ENCODE measurements at regions not wholly inside any gene's neighbourhood (a gene's known extent, or its start where the extent isn't known, plus 50 kb on each side); places are given as distances from the start of the nearest gene placed in this dataset.

DNA sequence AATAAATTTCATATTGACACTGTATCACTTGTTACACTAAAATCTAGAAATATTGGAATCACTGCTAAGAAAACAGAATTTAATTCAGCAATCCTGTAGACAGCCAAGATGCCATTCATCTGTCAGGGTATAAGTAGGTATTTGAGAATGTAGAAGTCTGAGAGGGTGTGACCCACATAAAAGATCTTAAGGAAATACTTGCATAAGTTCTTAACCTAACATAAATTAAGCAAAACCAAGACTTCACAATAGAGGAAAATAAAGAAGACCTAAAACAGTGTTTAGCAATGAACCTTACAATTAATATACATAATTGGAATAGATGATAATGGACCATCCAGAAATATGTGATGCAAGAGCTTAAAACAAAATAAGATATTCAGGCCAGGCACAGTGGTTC lies 636.2 kb downstream of the TBC1D4 start (continued):
- TF ChIP-seq POLR2AphosphoS5 (IDR thresholded peaks at IDR 0.05; ENCODE audit: low read depth, low read length) (no peak), GATA2 (CRISPR knock-in tag; IDR thresholded peaks at IDR 0.05) (no peak), YY1 (IDR thresholded peaks at IDR 0.05; ENCODE audit: low read depth) (no peak), FOXJ3 (CRISPR knock-in tag; IDR thresholded peaks at IDR 0.05) (no peak), EZH2phosphoT487 (IDR thresholded peaks at IDR 0.05; ENCODE audit: borderline replicate concordance, low read depth) (no peak), CHD2 (IDR thresholded peaks at IDR 0.05; ENCODE audit: low read length, partially characterized antibody) (no peak)

DNA sequence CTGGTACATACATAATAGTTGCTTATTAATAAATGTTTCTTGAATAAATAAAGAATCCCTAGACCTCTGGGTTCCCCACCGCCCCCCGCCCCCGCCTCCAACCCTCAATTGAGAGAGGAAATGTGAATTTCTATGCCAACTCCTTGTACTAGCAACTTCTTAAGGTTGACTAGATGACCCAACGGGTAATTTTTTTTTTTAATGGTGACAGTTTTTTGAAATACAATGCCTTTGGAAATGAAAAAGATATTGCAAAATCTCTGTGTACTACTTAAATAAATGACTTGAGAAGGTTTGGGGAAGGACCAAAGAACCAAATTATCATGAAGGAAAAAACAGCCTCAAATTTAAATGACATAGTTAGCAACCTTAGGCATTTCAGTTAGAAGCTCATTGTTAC lies 640.3 kb downstream of the TBC1D4 start:
- no peak overlapping the region for H3K27ac ChIP-seq (ENCODE audit: low read depth in 2 of 2, low read length in 1 of 2)
- H4K20me1 ChIP-seq (ENCODE audit: insufficient read depth): no peaks in the 10 kb centered on the region
- ChIA-PET POLR2A (no interaction called here), CTCF (interaction anchor here (1.0 kb wide), 1 partner anchor 56 kb away, joined by 3 read pairs; no protein-coding TSS in a partner anchor)
- no peak overlapping the region for H3K4me2 ChIP-seq
- 49% methylated on average over 4 of the region's 4 CpGs for WGBS (ENCODE audit: low lambda C conversion rate)
- no peaks in the 10 kb centered on the region for H3K9me2 ChIP-seq
- no peaks in the 10 kb centered on the region for H3K27me3 ChIP-seq (ENCODE audit: insufficient read depth)
- H3K4me3 ChIP-seq (ENCODE audit: low read depth in 2 of 2, low read length in 1 of 2): no peak overlapping the region
- no peak overlapping the region for H3K9ac ChIP-seq
- no peak overlapping the region for H2AFZ ChIP-seq (ENCODE audit: low read depth)
- H3K36me3 ChIP-seq (replicated peaks in 1 of 2; ENCODE audit: control insufficient read depth in 1 of 2, insufficient read depth in 2 of 2, low read length in 1 of 2): no peaks in the 10 kb centered on the region
- H3K9me3 ChIP-seq: no peaks in the 10 kb centered on the region
- TF ChIP-seq CHD2 (IDR thresholded peaks at IDR 0.05; ENCODE audit: low read length, partially characterized antibody): no peak
- no peak for TF ChIP-seq NFIC (IDR thresholded peaks at IDR 0.05; ENCODE audit: borderline replicate concordance)
- no peak for TF ChIP-seq RAD21 (IDR thresholded peaks at IDR 0.05; ENCODE audit: low read length)
- DNase-seq: no peak
- no peaks in the 10 kb centered on the region for H3F3A ChIP-seq (replicated peaks; ENCODE audit: insufficient read depth)
- no peaks in the 10 kb centered on the region for H3K79me2 ChIP-seq (ENCODE audit: insufficient read depth)
- no peaks in the 10 kb centered on the region for H3K4me1 ChIP-seq (ENCODE audit: control insufficient read depth in 1 of 2, insufficient read depth in 2 of 2, low read depth in 1 of 2, low read length in 1 of 2)

DNA sequence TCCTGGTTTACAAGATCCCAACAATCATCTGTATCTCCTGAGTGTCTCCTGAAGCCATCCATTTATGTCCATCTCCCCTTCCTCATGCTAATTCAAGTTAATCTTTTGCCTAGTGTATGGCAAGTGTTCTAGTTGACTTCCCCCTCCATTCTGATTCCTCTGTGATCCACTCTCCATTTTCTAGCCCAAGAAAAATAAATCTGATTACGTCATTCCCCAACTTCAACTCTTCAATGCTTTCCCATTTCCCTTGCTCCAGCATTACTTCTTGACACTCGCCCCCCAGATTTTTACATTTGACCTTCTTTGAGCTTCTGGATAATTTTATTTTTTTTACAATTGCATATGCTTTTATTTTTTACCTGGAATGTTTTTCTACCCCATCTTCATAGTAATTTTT lies 640.8 kb downstream of the TBC1D4 start:
- H3K4me3 ChIP-seq (ENCODE audit: low read depth in 2 of 2, low read length in 1 of 2): no peak overlapping the region
- no peak for DNase-seq
- no peaks in the 10 kb centered on the region for H3F3A ChIP-seq (replicated peaks; ENCODE audit: insufficient read depth)
- H3K9me3 ChIP-seq: no peaks in the 10 kb centered on the region
- H3K4me1 ChIP-seq (ENCODE audit: control insufficient read depth in 1 of 2, insufficient read depth in 2 of 2, low read depth in 1 of 2, low read length in 1 of 2): no peaks in the 10 kb centered on the region
- TF ChIP-seq, protein P1, sequence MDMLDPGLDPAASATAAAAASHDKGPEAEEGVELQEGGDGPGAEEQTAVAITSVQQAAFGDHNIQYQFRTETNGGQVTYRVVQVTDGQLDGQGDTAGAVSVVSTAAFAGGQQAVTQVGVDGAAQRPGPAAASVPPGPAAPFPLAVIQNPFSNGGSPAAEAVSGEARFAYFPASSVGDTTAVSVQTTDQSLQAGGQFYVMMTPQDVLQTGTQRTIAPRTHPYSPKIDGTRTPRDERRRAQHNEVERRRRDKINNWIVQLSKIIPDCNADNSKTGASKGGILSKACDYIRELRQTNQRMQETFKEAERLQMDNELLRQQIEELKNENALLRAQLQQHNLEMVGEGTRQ (IDR thresholded peaks at IDR 0.05; ENCODE audit: borderline replicate concordance, low read depth, low read length): no peak
- TF ChIP-seq TAF1 (IDR thresholded peaks at IDR 0.05; ENCODE audit: borderline replicate concordance, low read depth, low read length) (no peak), MXI1 (IDR thresholded peaks at IDR 0.05; ENCODE audit: low read depth, low read length) (no peak), TCF12 (IDR thresholded peaks at IDR 0.05) (no peak), RXRA (IDR thresholded peaks at IDR 0.05; ENCODE audit: borderline replicate concordance, low read depth) (no peak), TEAD4 (IDR thresholded peaks at IDR 0.05; ENCODE audit: borderline replicate concordance, insufficient read depth) (no peak), EZH2phosphoT487 (IDR thresholded peaks at IDR 0.05; ENCODE audit: borderline replicate concordance, low read depth) (no peak), NRF1 (IDR thresholded peaks at IDR 0.05; ENCODE audit: low read depth, low read length) (no peak), ELF1 (IDR thresholded peaks at IDR 0.05) (no peak), EP300 (IDR thresholded peaks at IDR 0.05; ENCODE audit: borderline replicate concordance in 1 of 2, low read depth in 1 of 2, low read length in 1 of 2) (no peak), RAD21 (IDR thresholded peaks at IDR 0.05; ENCODE audit: low read length) (no peak)
- TF ChIP-seq, protein P2, sequence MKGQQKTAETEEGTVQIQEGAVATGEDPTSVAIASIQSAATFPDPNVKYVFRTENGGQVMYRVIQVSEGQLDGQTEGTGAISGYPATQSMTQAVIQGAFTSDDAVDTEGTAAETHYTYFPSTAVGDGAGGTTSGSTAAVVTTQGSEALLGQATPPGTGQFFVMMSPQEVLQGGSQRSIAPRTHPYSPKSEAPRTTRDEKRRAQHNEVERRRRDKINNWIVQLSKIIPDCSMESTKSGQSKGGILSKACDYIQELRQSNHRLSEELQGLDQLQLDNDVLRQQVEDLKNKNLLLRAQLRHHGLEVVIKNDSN (IDR thresholded peaks at IDR 0.05; ENCODE audit: borderline replicate concordance, low read depth): no peak
- H3K9ac ChIP-seq: no peak overlapping the region
- H4K20me1 ChIP-seq (ENCODE audit: insufficient read depth): no peaks in the 10 kb centered on the region
- no peak overlapping the region for H3K4me2 ChIP-seq
- POLR2A ChIA-PET: no interaction called here
- H3K79me2 ChIP-seq (ENCODE audit: insufficient read depth): no peaks in the 10 kb centered on the region
- 50% methylated on average over 2 of the region's 2 CpGs for WGBS (ENCODE audit: low lambda C conversion rate)
- H3K27ac ChIP-seq (ENCODE audit: low read depth in 2 of 2, low read length in 1 of 2): no peak overlapping the region
- CTCF ChIA-PET: interaction anchor here (1.0 kb wide), 1 partner anchor 56 kb away, joined by 3 read pairs; no protein-coding TSS in a partner anchor
- H2AFZ ChIP-seq (ENCODE audit: low read depth): no peak overlapping the region
- no peaks in the 10 kb centered on the region for H3K36me3 ChIP-seq (replicated peaks in 1 of 2; ENCODE audit: control insufficient read depth in 1 of 2, insufficient read depth in 2 of 2, low read length in 1 of 2)
- H3K27me3 ChIP-seq (ENCODE audit: insufficient read depth): no peaks in the 10 kb centered on the region
- H3K9me2 ChIP-seq: no peaks in the 10 kb centered on the region
